ENCODE measurements at regions not wholly inside any gene's neighbourhood (a gene's known extent, or its start where the extent isn't known, plus 50 kb on each side); places are given as distances from the start of the nearest gene placed in this dataset.
"Not testable (repeated sequence)": the region's sequence is repeated elsewhere in the genome, so short reads cannot be mapped to it uniquely, and the experiment has no call there.

DNA sequence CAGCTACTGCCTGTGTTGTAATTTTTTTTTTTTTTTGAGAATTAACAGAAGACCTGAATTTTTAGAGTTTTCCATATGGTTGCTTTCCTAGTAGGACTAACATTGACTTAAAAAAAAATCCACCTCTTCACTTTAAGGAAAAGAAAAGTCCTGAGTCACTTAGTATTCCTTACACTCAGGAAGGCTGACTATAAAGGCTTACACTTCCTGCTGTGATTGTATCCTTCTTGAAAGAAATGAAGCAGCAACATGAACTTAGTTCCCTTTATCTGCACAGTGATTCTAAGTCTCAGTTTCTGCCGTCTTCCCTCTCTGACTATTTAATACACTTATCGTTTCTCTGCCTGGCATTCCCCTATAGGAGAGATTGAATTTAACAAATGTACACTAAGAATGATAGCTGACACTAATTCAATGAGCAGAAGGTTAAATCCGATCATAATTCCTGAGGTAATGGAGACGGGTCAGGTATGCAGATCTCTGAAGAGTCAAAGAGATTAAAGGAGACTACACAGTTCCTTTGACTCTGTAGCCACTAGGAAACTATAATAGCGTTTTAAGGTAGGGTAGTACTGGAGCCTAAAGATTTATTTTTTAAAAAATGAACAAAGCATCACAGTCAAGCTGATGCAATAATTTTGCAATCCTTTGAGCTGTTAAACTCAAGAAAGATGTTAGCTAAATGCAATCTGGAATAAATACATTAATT lies 185.1 kb upstream of the ELAVL2 start:
- DNase-seq: no peak
- Mint-ChIP-seq H3K36me3 (no peaks in the 10 kb centered on the region), H3K4me3 (no peak overlapping the region), H3K9me3 (peaks cover 2 to 29% (median 14%) of the 10 kb centered on the region in 5 donors), H3K27ac (no peak overlapping the region), H3K4me1 (no peaks in the 10 kb centered on the region), H3K27me3 (no peaks in the 10 kb centered on the region)
- Histone ChIP-seq H3K4me3 (ENCODE audit: low read length) (no peak overlapping the region), H3K9me3 (ENCODE audit: low read length) (no peaks in the 10 kb centered on the region), H3K4me1 (ENCODE audit: insufficient read depth, low read length) (no peaks in the 10 kb centered on the region), H3K36me3 (ENCODE audit: insufficient read depth, low read length) (no peaks in the 10 kb centered on the region), H3K27ac (ENCODE audit: low read depth, low read length) (no peak overlapping the region), H3K27me3 (ENCODE audit: insufficient read depth, low read length, poor library complexity, severe bottlenecking) (no peaks in the 10 kb centered on the region)
- ChIA-PET CTCF (no interaction called here), POLR2A (no interaction called here)

DNA sequence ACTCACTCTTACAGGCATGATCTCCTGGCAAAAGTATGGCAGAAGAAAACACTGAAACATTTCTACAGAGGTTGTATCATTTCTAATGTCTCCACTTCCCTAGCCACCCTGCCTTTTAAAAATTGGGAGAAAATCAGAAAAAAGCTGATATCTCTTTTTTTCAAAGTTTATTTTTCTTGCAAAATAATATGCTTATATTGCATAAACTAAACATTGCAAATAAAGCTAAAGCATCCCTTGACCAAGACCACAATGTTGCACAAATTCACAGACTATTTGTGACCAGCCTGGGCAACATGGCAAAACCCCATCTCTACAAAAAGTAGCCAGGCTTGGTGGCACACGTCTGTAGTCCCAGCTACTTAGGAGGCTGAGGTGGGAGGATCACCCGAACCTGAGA lies 183.3 kb upstream of the ELAVL2 start:
- H3K27me3 Mint-ChIP-seq: no peaks in the 10 kb centered on the region
- peaks cover 2 to 33% (median 14%) of the 10 kb centered on the region in 5 donors for H3K9me3 Mint-ChIP-seq
- Histone ChIP-seq H3K36me3 (ENCODE audit: insufficient read depth, low read length) (no peaks in the 10 kb centered on the region), H3K27ac (ENCODE audit: low read depth, low read length) (no peak overlapping the region), H3K27me3 (ENCODE audit: insufficient read depth, low read length, poor library complexity, severe bottlenecking) (no peaks in the 10 kb centered on the region), H3K9me3 (ENCODE audit: low read length) (no peaks in the 10 kb centered on the region), H3K4me1 (ENCODE audit: insufficient read depth, low read length) (no peaks in the 10 kb centered on the region), H3K4me3 (ENCODE audit: low read length) (no peak overlapping the region)
- POLR2A ChIA-PET: no interaction called here
- H3K27ac Mint-ChIP-seq: no peak overlapping the region
- CTCF ChIA-PET: no interaction called here
- no peaks in the 10 kb centered on the region for H3K4me1 Mint-ChIP-seq
- H3K4me3 Mint-ChIP-seq: no peak overlapping the region
- H3K36me3 Mint-ChIP-seq: no peaks in the 10 kb centered on the region
- DNase-seq: no peak

DNA sequence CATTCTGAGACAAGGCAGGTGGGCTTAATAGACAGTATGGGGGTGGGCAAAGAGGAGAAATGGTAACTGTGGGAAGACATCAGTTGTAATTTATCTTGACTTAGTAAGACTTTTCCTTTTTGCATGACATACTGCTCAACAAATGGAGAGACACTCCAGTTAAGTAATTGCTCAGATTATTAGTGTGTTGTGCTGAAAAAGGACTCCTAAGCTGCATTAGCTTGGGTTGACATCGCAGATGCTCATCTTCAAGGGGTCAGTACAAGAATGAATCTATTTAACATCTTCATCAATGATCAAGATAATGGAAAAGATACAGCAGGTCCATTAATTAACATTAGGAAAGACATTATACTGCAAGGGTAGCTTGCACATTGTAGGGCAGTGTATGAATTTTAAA lies 181.1 kb upstream of the ELAVL2 start:
- Histone ChIP-seq H3K4me1 (ENCODE audit: insufficient read depth, low read length) (no peaks in the 10 kb centered on the region), H3K4me3 (ENCODE audit: low read length) (no peak overlapping the region), H3K27me3 (ENCODE audit: insufficient read depth, low read length, poor library complexity, severe bottlenecking) (no peaks in the 10 kb centered on the region), H3K27ac (ENCODE audit: low read depth, low read length) (no peak overlapping the region), H3K36me3 (ENCODE audit: insufficient read depth, low read length) (no peaks in the 10 kb centered on the region), H3K9me3 (ENCODE audit: low read length) (no peaks in the 10 kb centered on the region)
- no peak for DNase-seq
- POLR2A ChIA-PET: no interaction called here
- CTCF ChIA-PET: no interaction called here
- Mint-ChIP-seq H3K4me1 (no peaks in the 10 kb centered on the region), H3K27me3 (no peaks in the 10 kb centered on the region), H3K9me3 (peaks cover 4 to 31% (median 15%) of the 10 kb centered on the region in 5 donors), H3K27ac (no peak overlapping the region), H3K36me3 (no peaks in the 10 kb centered on the region), H3K4me3 (no peak overlapping the region)

DNA sequence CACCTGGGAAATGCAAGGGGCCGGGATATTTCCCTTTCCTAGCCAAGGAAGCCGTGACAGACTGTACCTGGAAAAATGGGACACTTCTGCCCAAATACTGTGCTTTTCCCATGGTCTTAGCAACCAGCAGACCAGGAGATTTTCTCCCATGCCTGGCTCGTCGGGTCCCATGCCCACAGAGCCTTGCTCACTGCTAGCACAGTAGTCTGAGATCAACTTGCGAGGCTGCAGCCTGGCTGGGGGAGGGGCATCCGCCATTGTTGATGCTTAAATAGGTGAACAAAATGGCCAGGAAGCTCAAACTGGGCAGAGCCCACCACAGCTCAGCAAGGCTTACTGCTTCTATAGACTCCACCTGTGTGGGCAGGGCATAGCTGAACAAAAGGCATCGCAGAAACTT lies 165.8 kb upstream of the ELAVL2 start:
- H3K4me1 Mint-ChIP-seq; H3K4me3 ChIP-seq (ENCODE audit: low read length); H3K27me3 ChIP-seq (ENCODE audit: insufficient read depth, low read length, poor library complexity, severe bottlenecking); H3K27me3 Mint-ChIP-seq; POLR2A ChIA-PET; CTCF ChIA-PET; H3K9me3 ChIP-seq (ENCODE audit: low read length); H3K27ac ChIP-seq (ENCODE audit: low read depth, low read length); H3K27ac Mint-ChIP-seq; H3K4me1 ChIP-seq (ENCODE audit: insufficient read depth, low read length); H3K36me3 ChIP-seq (ENCODE audit: insufficient read depth, low read length); H3K36me3 Mint-ChIP-seq; H3K4me3 Mint-ChIP-seq; DNase-seq: not testable (repeated sequence)
- H3K9me3 Mint-ChIP-seq: peaks cover 4 to 28% (median 14%) of the 10 kb centered on the region in 5 donors

DNA sequence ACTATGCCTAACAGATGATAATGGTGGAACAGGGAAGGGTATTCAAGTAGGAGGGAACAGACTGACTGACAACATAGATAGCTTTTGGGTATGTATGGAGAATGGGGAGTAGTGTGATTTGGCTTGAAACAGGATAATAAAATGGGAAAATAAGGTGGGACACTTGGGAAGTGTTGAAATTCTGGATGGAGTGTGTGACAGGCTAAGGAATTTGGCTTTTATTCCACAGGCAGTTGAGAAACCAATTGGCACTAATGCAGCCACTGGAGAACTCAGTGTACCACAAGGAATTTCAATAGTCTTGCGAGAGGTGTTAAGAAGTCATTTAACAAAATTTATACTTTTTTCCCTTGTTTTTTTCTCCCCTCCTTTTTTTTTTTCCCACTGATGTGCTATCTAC lies 153.5 kb upstream of the ELAVL2 start:
- CTCF ChIA-PET: no interaction called here
- Histone ChIP-seq H3K36me3 (ENCODE audit: insufficient read depth, low read length) (no peaks in the 10 kb centered on the region), H3K4me3 (ENCODE audit: low read length) (no peak overlapping the region), H3K4me1 (ENCODE audit: insufficient read depth, low read length) (no peaks in the 10 kb centered on the region), H3K27me3 (ENCODE audit: insufficient read depth, low read length, poor library complexity, severe bottlenecking) (no peaks in the 10 kb centered on the region), H3K9me3 (ENCODE audit: low read length) (no peaks in the 10 kb centered on the region), H3K27ac (ENCODE audit: low read depth, low read length) (no peak overlapping the region)
- POLR2A ChIA-PET: no interaction called here
- DNase-seq: no peak
- no peaks in the 10 kb centered on the region for H3K27me3 Mint-ChIP-seq
- H3K27ac Mint-ChIP-seq: no peak overlapping the region
- H3K4me1 Mint-ChIP-seq: no peaks in the 10 kb centered on the region
- H3K36me3 Mint-ChIP-seq: no peaks in the 10 kb centered on the region
- H3K4me3 Mint-ChIP-seq: no peak overlapping the region
- peaks cover 9 to 28% (median 13%) of the 10 kb centered on the region in 5 donors for H3K9me3 Mint-ChIP-seq

DNA sequence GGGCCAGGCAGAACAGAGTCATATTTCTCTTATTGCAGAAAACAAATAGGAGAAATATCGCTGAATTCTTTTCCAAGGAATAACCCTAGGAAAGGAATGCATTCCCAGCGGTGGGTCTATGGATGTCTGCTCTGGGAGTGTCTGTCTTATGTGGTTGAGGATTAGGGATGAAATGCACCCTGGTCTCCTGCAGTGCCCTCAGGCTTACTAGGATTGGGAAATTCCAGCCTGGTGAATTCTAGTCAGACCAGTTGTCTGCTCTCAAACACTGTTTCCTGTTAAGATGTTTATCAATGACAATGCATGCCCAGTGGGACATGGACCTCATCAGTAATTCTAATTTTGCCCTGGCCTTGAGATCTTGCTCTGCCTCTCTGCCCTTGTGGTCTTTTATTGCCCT lies 136.1 kb upstream of the ELAVL2 start:
- H3K9me3 ChIP-seq (ENCODE audit: low read length): no peaks in the 10 kb centered on the region
- H3K27me3 ChIP-seq (ENCODE audit: insufficient read depth, low read length, poor library complexity, severe bottlenecking): no peaks in the 10 kb centered on the region
- no peaks in the 10 kb centered on the region for H3K27me3 Mint-ChIP-seq
- no peaks in the 10 kb centered on the region for H3K4me1 Mint-ChIP-seq
- H3K36me3 ChIP-seq (ENCODE audit: insufficient read depth, low read length): no peaks in the 10 kb centered on the region
- no peak overlapping the region for H3K27ac Mint-ChIP-seq
- POLR2A ChIA-PET: no interaction called here
- no peaks in the 10 kb centered on the region for H3K36me3 Mint-ChIP-seq
- no peak overlapping the region for H3K4me3 ChIP-seq (ENCODE audit: low read length)
- H3K9me3 Mint-ChIP-seq: peaks cover 11 to 47% (median 36%) of the 10 kb centered on the region in 5 donors
- no peak overlapping the region for H3K27ac ChIP-seq (ENCODE audit: low read depth, low read length)
- H3K4me1 ChIP-seq (ENCODE audit: insufficient read depth, low read length): no peaks in the 10 kb centered on the region
- no peak for DNase-seq
- no peak overlapping the region for H3K4me3 Mint-ChIP-seq
- CTCF ChIA-PET: no interaction called here

DNA sequence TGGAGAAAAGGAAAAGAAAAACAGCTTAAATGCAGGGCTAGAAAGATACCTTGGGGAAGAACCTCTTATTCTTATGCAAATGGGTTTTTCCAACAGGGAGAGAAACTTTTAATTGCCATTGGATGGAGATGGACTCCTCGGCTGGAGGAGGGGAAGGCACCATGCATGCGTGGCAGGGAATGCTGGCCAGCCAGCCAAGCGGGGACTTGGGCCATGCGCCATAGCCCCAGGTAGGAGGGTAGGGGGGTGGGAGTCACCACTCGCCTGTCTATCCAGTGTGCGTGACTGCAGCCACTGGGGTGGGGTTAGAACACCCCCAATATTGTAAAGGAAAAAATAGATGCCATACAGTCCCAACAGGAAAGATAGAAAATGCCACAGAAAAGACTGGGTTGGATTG lies 119.9 kb upstream of the ELAVL2 start:
- DNase-seq: no peak
- H3K27ac Mint-ChIP-seq: no peak overlapping the region
- no peaks in the 10 kb centered on the region for H3K36me3 Mint-ChIP-seq
- H3K4me1 Mint-ChIP-seq: no peaks in the 10 kb centered on the region
- no peaks in the 10 kb centered on the region for H3K4me1 ChIP-seq (ENCODE audit: insufficient read depth, low read length)
- POLR2A ChIA-PET: no interaction called here
- no peak overlapping the region for H3K4me3 ChIP-seq (ENCODE audit: low read length)
- H3K36me3 ChIP-seq (ENCODE audit: insufficient read depth, low read length): no peaks in the 10 kb centered on the region
- H3K9me3 Mint-ChIP-seq: peaks cover 11 to 35% (median 15%) of the 10 kb centered on the region in 5 donors
- H3K27me3 ChIP-seq (ENCODE audit: insufficient read depth, low read length, poor library complexity, severe bottlenecking): no peaks in the 10 kb centered on the region
- no peak overlapping the region for H3K27ac ChIP-seq (ENCODE audit: low read depth, low read length)
- H3K27me3 Mint-ChIP-seq: no peaks in the 10 kb centered on the region
- no peak overlapping the region for H3K4me3 Mint-ChIP-seq
- CTCF ChIA-PET: no interaction called here
- peaks cover 4% of the 10 kb centered on the region for H3K9me3 ChIP-seq (ENCODE audit: low read length)

DNA sequence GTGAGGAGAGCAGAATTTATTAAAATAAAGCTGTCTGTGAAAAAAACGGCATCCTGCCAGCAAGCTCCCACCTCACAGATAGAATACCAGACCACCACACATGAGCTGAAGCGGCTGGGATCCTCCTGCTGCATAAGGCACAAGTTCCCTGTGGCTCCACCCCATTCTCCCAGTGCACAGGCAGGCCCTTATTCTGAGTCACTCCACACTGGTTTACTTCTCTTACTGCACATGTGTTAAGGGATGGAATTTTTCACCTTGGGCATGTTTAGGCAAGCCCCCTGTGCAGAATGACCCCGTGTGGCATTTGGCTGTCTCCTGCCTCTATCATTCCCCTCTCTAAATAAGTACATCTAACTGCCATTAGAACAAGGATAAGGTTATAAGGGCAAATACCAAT lies 115.0 kb upstream of the ELAVL2 start:
- H3K9me3 Mint-ChIP-seq: peaks cover 11 to 32% (median 17%) of the 10 kb centered on the region in 5 donors
- H3K4me1 Mint-ChIP-seq: no peaks in the 10 kb centered on the region

DNA sequence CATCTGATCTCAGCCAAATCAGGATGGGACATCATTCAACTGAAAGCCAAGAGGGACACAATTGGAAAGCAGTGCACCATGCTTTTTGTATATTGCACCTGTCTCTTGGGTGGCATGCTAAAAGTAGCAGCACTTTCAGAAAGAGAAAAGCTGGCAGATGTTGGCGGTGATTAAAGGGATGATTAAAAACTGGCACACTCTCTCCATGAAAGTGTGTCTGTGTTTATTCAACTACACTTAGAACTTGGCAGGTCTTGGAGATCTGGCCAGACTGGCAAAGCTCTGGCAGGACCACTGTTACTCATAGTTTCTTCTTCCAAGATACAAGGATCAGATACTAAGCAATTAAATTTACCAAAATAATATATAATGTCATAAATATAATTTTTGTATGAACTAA lies 112.9 kb upstream of the ELAVL2 start:
- DNase-seq: no peak
- Histone ChIP-seq H3K27ac (ENCODE audit: low read depth, low read length) (no peak overlapping the region), H3K4me1 (ENCODE audit: insufficient read depth, low read length) (no peaks in the 10 kb centered on the region), H3K9me3 (ENCODE audit: low read length) (peaks cover 2% of the 10 kb centered on the region), H3K36me3 (ENCODE audit: insufficient read depth, low read length) (no peaks in the 10 kb centered on the region), H3K4me3 (ENCODE audit: low read length) (no peak overlapping the region), H3K27me3 (ENCODE audit: insufficient read depth, low read length, poor library complexity, severe bottlenecking) (no peaks in the 10 kb centered on the region)
- no peaks in the 10 kb centered on the region for H3K36me3 Mint-ChIP-seq
- H3K4me3 Mint-ChIP-seq: no peak overlapping the region
- H3K9me3 Mint-ChIP-seq: peaks cover 8 to 21% (median 11%) of the 10 kb centered on the region in 5 donors
- H3K27me3 Mint-ChIP-seq: no peaks in the 10 kb centered on the region
- H3K27ac Mint-ChIP-seq: no peak overlapping the region
- CTCF ChIA-PET: no interaction called here
- H3K4me1 Mint-ChIP-seq: no peaks in the 10 kb centered on the region
- POLR2A ChIA-PET: no interaction called here

More for the DNA sequence above, 115.0 kb upstream of the ELAVL2 start:
- POLR2A ChIA-PET: no interaction called here
- Mint-ChIP-seq H3K27ac (no peak overlapping the region), H3K27me3 (no peaks in the 10 kb centered on the region), H3K4me3 (no peak overlapping the region), H3K36me3 (no peaks in the 10 kb centered on the region)
- Histone ChIP-seq H3K9me3 (ENCODE audit: low read length) (peaks cover 4% of the 10 kb centered on the region), H3K27ac (ENCODE audit: low read depth, low read length) (no peak overlapping the region), H3K4me3 (ENCODE audit: low read length) (no peak overlapping the region), H3K27me3 (ENCODE audit: insufficient read depth, low read length, poor library complexity, severe bottlenecking) (no peaks in the 10 kb centered on the region), H3K4me1 (ENCODE audit: insufficient read depth, low read length) (no peaks in the 10 kb centered on the region), H3K36me3 (ENCODE audit: insufficient read depth, low read length) (no peaks in the 10 kb centered on the region)
- CTCF ChIA-PET: no interaction called here
- DNase-seq: no peak

All from CD8-positive, alpha-beta memory T cell (primary cell).